Subcutaneous abdominal adipose tissue (tissue), 5 donors: ENCODE measurements at regions not wholly inside any gene's neighbourhood (a gene's known extent, or its start where the extent isn't known, plus 50 kb on each side); places are given as distances from the start of the nearest gene placed in this dataset.

Experiments
- H3K27ac ChIP-seq: one replicate; pipeline ENCODE4 v1.7.0; 2013; ENCODE audit warnings: low read depth, mild to moderate bottlenecking, inconsistent platforms, low read length, moderate library complexity
- H3K27me3 ChIP-seq, 5 donors: one replicate each; pipeline ENCODE4 v1.7.0; 2013; ENCODE audit warnings: low read length in 5 of 5, inconsistent platforms in 1 of 5; ENCODE audit not compliant: control insufficient read depth in 5 of 5, insufficient read depth in 4 of 5
- H3K36me3 ChIP-seq, 5 donors: one replicate each; pipeline ENCODE4 v1.7.0; 2013; ENCODE audit warnings: low read length in 5 of 5; ENCODE audit not compliant: control insufficient read depth in 5 of 5, insufficient read depth in 5 of 5
- H3K4me1 ChIP-seq, 5 donors: one replicate each; pipeline ENCODE4 v1.7.0; 2013; ENCODE audit warnings: low read length in 5 of 5, mild to moderate bottlenecking in 3 of 5, moderate library complexity in 1 of 5; ENCODE audit not compliant: control insufficient read depth in 5 of 5, insufficient read depth in 5 of 5
- H3K4me3 ChIP-seq, 5 donors: one replicate each; pipeline ENCODE4 v1.7.0; 2013; ENCODE audit warnings: low read length in 5 of 5, low read depth in 1 of 5
- H3K9ac ChIP-seq, 5 donors: one replicate each; pipeline ENCODE4 v1.7.0; 2013; ENCODE audit warnings: low read length in 5 of 5, mild to moderate bottlenecking in 4 of 5, moderate library complexity in 3 of 5
- H3K9me3 ChIP-seq, 5 donors: one replicate each; pipeline ENCODE4 v1.7.0; 2013; ENCODE audit warnings: low read length in 5 of 5; ENCODE audit not compliant: control insufficient read depth in 5 of 5
- donor health status: healthy.
- donor health status: healthy.
- donor health status: healthy.
- donor health status: healthy.
- donor health status: healthy.

DNA sequence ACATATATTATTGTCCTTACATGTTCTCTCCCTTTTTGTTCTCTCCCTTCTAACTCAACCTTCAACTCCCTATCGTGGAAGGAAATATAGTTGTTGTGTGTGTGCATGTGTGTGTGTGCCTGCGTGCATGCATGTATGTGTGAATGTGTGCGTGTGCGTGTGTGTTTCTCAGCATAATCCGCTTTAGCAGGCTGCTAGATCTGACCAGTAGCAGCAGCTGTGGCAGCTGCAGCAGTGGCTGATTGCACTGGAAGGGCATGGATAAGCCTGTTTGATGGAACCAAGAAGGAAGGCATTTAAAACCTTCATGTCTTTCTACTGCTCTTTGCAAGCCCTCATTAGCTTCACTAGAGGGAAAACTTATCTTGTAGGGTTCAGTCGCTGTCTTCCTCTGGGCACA, 65.6 kb upstream of the IRF2BP2 start:
- peak overlapping the region in 3 of 5 donors; percentile 64 to 76 (median 66) for H3K4me3 ChIP-seq
- H3K27ac ChIP-seq, result no peak overlapping the region
- peak overlapping the region in 3 of 5 donors; percentile 23 to 72 (median 56) for H3K9ac ChIP-seq
- no peaks in the 10 kb centered on the region for H3K27me3 ChIP-seq
- H3K4me1 ChIP-seq, result peaks cover 0 to 11% (median 10%) of the 10 kb centered on the region in 5 donors
- no peaks in the 10 kb centered on the region for H3K36me3 ChIP-seq
- no peaks in the 10 kb centered on the region for H3K9me3 ChIP-seq

GRCh38 chr1:234675006-234675405, 65.0 kb upstream of the IRF2BP2 start:
- Histone ChIP-seq H3K4me3 (no peak overlapping the region), H3K27ac (no peak overlapping the region), H3K9ac (no peak overlapping the region)

DNA sequence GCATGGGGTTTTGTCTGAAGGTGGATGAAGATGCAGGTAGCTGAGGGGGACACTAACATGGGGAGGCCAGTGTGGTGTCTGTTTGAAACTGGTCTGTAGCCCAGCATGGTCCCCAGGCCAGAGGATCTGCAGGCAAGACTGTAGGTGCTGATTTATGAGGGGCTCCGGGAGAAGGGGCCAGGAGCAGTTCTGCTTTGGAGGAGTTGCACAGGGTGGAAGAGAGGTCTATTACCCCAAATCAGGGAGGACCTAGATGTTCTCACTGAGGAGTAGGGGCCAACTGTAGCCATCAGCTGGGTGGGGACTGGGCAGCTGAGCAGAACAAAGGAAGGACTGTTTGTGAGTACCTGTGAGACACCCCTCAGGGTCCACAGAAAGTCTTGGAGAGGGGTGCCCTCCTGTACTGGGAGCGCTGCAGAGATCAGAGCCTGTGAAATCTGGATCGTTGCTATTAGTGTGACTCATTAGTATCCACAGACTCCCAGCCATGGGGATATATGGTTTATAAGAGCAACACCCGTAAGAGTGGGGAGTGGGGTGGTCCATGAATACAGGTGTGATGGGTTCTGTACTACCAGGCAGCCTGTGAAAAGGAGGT, 64.3 kb upstream of the IRF2BP2 start:
- Histone ChIP-seq H3K27ac (no peak overlapping the region), H3K36me3 (no peaks in the 10 kb centered on the region), H3K9ac (no peak overlapping the region), H3K27me3 (no peaks in the 10 kb centered on the region), H3K9me3 (no peaks in the 10 kb centered on the region), H3K4me1 (peaks cover 0 to 11% (median 10%) of the 10 kb centered on the region in 5 donors), H3K4me3 (no peak overlapping the region)

More at GRCh38 chr1:234675006-234675405, 65.0 kb upstream of the IRF2BP2 start:
- no peaks in the 10 kb centered on the region for H3K27me3 ChIP-seq
- no peaks in the 10 kb centered on the region for H3K9me3 ChIP-seq
- H3K36me3 ChIP-seq, result no peaks in the 10 kb centered on the region
- H3K4me1 ChIP-seq, result peaks cover 0 to 11% (median 10%) of the 10 kb centered on the region in 5 donors

DNA sequence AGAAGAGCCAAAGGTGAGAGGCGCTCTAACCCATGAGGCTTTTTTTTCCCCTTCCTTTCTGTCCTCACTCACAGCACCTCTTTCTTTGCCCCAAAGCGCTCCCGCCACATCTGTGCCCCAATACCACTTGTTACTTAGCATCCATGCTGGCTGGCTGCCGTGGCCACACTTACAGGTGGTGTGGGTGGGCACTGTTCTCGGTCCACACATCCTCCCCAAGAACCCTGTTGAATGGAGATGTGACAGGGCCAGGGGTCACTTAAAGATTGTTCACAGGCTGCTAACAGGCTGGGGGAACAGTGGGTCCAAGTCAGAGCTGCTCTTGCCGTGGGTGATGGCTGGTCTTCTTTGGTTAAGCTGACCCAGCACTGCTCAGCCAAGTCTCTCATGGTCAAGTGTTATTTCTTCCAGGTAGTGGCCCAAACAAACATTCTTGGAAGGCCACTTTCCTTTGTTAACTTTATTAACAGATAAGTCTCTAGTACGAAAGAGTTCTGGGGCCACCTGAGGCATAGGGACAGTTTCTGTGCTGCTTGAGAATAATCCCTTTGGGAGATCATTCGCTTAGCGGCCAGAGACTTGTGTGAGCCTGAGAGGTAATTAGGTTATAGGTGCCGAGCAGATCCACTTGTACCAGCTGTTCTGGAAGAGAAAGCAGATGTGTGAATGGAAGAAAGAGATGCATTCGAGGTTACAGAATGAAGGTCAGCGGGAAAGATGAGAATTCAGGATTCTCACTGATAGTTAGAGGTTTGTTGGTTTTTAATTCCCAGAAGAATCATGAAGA, 62.6 kb upstream of the IRF2BP2 start:
- Histone ChIP-seq H3K9me3 (no peaks in the 10 kb centered on the region), H3K4me3 (no peak overlapping the region), H3K36me3 (no peaks in the 10 kb centered on the region), H3K27me3 (no peaks in the 10 kb centered on the region), H3K9ac (no peak overlapping the region), H3K4me1 (peaks cover 0 to 11% (median 10%) of the 10 kb centered on the region in 5 donors), H3K27ac (no peak overlapping the region)

DNA sequence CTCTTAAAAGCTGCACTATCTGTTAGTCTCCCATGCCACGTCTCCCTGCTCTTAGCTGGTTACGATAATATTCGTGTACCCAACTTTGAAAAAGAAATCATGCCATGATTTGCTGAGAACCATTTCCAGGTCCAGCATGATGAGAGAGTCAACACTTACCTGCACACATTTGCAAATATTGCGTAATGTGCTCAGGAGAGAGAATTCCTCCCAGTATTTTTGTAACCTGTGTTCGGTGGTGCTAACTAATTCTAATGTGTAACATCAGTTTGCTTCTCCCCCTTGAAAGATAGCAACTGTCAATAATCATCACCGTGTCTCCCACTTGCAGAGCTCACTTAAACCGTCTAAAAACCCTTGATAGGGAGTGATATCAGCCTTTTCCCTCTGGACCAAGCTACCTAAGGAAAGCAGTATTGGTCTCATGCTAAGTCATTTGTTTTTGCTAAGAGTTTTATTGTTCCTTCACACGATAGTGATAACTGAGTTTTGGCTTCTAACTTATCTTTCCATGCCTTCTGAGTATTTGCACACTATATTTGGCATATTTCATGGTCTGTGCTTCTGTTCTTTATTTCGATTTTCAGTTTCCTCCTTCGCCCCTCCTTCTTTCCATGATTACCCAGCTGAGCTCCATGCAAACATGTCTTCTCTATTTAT, 61.1 kb upstream of the IRF2BP2 start:
- Histone ChIP-seq H3K27me3 (no peaks in the 10 kb centered on the region), H3K9ac (no peak overlapping the region), H3K9me3 (peaks cover 0 to 4% (median 0%) of the 10 kb centered on the region in 5 donors), H3K27ac (no peak overlapping the region), H3K36me3 (no peaks in the 10 kb centered on the region), H3K4me1 (peaks cover 0 to 8% (median 5%) of the 10 kb centered on the region in 5 donors), H3K4me3 (no peak overlapping the region)

DNA sequence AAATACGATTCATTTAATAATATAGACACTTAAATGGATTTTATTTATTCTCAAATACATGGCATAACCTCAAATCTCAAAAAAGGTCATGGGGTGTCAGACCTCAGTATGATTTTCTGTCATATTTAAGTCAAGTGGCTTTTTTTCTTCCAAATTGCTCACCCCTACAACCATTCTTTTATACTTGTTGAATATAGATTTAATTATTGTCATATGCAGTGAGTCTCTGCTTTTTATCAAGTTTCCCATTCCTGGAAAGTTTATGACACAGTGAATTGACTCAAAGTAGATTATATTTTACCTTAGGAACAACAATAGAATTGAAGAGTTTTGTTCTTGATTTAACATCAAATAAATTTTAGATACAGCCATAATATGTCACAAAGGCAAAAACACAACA, 59.5 kb upstream of the IRF2BP2 start:
- Histone ChIP-seq H3K4me1 (peaks cover 0 to 3% (median 0%) of the 10 kb centered on the region in 5 donors), H3K9me3 (peaks cover 0 to 4% (median 0%) of the 10 kb centered on the region in 5 donors), H3K27ac (no peak overlapping the region), H3K27me3 (no peaks in the 10 kb centered on the region), H3K9ac (no peak overlapping the region), H3K36me3 (no peaks in the 10 kb centered on the region), H3K4me3 (no peak overlapping the region)

GRCh38 chr1:234668577-234668955, 58.6 kb upstream of the IRF2BP2 start:
- peaks cover 0 to 4% (median 0%) of the 10 kb centered on the region in 5 donors for H3K9me3 ChIP-seq
- peaks cover 0 to 3% (median 0%) of the 10 kb centered on the region in 5 donors for H3K4me1 ChIP-seq
- H3K9ac ChIP-seq, result no peak overlapping the region
- H3K27ac ChIP-seq, result no peak overlapping the region
- no peaks in the 10 kb centered on the region for H3K27me3 ChIP-seq
- H3K4me3 ChIP-seq, result no peak overlapping the region
- H3K36me3 ChIP-seq, result no peaks in the 10 kb centered on the region

DNA sequence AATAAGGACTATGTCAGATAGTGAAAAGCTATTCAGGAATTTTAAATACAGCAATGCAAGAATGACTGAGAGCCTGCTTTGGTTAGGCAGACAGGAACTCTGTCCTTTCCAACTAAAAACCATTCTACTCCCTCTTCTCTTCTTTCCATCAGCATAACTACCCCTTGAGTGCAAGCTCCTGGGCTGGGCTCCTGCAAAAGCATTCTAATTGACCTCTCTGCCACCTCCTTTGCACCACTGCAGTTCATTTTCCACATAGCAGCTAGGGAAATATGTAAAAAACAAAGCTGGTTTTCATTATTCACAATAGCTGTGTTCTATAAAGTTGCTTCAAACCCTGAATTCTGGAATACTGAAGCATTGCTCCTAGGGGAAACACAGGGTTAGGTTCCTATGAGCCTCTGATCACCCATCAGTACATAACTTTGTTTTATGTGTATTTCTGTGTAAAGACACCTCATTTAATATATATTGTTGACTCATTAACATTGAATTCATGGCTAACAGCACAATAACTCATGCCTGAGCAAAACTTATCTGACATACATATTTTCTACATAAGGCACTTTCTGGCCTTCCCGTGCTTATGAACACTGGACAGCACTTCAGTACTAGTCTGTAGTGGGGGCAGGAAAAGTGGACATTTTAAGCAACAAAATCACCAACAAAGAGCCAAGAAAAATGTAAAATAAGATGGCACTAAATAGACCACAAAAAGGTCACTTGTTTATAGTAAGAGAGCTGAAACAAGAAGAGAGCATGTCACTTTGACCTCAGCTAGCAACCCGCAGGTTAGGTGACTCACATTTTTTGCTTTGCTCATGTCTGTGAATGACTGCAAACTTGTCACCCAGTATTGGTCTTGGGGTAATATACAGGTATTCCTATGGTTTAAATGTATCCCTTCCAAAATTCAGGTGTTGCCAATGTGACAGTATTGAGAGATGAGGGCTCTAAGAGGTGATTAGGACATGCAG, 57.9 kb upstream of the IRF2BP2 start:
- Histone ChIP-seq H3K9ac (no peak overlapping the region), H3K36me3 (no peaks in the 10 kb centered on the region), H3K4me1 (peaks cover 0 to 3% (median 0%) of the 10 kb centered on the region in 5 donors), H3K9me3 (peaks cover 0 to 4% (median 0%) of the 10 kb centered on the region in 5 donors), H3K4me3 (no peak overlapping the region), H3K27me3 (no peaks in the 10 kb centered on the region), H3K27ac (no peak overlapping the region)

DNA sequence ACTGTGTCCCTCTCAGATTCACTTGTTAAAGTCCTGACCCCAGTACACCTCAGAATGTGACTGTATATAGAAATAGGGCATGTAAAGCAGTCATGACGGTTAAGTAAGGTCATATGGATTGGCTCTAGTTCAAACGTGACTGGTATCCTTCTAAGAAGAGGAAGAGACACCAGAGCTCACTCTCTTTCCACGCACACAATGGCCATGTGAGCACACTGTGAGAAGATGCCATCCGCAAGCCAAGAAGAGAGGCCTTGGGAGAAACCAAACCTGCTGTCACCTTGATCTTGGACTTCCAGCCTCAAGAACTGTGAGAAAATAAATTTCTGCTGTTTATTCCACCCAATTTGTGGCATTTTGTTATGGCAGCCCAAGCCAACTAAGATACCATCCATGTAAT, 56.8 kb upstream of the IRF2BP2 start:
- H3K9ac ChIP-seq, result no peak overlapping the region
- peaks cover 0 to 3% (median 0%) of the 10 kb centered on the region in 5 donors for H3K4me1 ChIP-seq
- no peaks in the 10 kb centered on the region for H3K36me3 ChIP-seq
- H3K9me3 ChIP-seq, result peaks cover 0 to 4% (median 0%) of the 10 kb centered on the region in 5 donors
- H3K4me3 ChIP-seq, result no peak overlapping the region
- no peak overlapping the region for H3K27ac ChIP-seq
- no peaks in the 10 kb centered on the region for H3K27me3 ChIP-seq
